NCI-H2227 treated with DMSO at 0.1 percent for 48 hours (cell line): ENCODE measurements at regions not wholly inside any gene's neighbourhood (a gene's known extent, or its start where the extent isn't known, plus 50 kb on each side); places are given as distances from the start of the nearest gene placed in this dataset.

Source experiments
- DNase-seq: peaks from one replicate; lab custom pipeline; 2025; lab: John Stamatoyannopoulos, UW

DNA sequence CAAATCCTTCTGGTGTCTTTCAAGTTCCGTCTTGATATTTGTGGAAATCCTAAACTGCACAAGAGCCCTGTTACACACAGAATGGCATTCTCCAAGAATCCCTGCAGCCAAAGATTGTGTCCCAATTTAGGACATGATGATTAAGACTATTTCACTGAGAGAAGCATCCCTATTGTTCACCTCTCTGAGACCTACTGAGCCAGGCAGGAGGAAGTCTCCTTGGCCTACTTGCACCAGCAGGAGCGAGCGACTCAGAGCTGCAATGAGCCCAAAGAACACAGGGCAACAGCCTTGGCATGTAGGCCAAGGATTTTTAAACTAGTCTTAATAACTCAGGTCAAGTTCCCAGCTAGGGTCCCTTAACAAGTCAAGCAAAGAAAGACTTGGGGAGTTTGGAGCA is 79.4 kb upstream of the RUNX1 start:
- DNase-seq: no peak

DNA sequence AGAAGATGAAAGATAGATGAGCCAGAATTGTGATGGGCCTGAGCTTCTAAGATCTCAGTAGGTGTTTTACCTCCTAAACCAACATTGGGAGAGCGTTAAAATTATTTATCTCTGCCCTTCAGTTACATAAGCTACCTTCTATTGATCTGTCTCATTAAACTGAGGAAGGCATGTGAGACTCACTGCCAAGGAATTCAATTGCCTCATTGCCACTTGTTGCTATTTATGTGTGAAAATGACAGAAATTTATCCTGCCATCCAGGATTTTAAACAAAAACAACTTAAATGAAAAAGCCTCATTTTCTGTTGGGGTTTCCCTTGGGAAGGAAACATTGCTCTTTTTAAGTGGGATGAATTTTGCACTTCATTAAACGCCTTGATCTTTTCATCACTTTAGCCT is 78.7 kb upstream of the RUNX1 start:
- DNase-seq: no peak

DNA sequence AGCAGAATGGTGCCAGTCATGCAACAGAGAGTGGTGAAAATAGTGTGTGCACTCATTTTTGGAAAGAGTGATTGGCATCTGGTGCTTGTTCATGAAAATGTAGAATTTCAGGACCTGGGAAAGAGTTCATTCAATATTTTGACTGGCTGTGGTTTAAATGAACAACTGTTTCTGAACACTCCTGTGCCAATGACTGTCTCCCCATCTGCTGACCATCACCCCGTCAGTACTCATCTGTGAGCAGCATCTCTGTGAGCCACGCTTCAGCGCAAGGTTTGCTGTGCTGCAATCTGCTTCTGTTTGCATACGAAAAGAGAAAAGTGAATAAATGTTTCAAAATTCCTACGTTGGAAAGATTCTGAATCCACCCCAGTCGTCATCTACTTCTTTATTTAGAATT is 77.9 kb upstream of the RUNX1 start:
- no peak for DNase-seq

DNA sequence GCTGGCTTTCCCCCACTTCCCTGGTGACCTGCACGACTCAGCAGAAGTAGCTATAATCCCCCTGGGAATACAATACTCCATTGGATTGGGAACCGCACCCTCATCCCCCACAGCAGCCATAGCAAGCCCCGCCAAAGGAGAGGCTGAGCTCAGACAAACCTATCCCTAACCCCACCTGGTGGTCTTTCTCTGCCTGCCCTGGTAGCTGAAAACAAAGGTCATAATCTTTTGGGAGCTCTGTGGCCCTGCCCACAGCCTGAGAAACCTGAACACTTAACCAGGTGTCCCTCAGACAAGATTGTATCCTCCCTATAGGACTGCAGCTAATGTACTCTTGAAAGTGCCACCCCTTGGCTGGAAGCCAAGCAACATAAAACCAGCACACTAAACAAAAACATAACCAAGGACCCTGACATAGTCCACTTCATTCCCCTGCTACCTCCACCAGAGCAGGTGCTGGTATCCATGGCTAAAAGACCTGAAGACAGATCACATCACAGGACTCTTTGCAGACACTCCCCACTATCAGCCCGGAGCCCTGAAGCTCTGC is 71.6 kb upstream of the RUNX1 start:
- no peak for DNase-seq

DNA sequence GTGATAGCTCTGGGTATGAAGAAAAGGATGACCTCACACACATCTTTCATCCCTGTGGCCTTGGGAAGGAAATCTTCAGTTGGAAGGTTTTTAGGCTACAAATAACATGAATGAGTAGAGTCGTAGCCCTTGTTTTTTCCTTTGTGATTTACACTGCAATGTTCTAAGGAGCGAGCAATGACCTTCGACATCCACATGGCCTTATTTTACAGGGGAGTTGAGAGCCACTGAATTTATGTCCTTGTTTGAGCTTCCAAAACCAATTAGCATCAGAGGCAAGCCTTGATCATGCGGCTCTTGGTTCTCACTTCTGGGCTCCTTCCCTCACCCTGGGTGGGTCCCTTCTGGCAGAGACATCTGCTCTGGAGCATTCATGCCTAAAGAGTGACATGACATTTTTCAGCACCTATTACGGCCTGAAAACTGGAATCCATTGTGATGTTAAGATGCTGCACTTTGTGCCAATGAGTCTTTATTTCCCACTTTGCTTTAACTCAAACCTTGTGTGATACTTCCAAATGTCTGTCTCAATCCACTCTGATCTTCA is 70.5 kb upstream of the RUNX1 start:
- DNase-seq: no peak

DNA sequence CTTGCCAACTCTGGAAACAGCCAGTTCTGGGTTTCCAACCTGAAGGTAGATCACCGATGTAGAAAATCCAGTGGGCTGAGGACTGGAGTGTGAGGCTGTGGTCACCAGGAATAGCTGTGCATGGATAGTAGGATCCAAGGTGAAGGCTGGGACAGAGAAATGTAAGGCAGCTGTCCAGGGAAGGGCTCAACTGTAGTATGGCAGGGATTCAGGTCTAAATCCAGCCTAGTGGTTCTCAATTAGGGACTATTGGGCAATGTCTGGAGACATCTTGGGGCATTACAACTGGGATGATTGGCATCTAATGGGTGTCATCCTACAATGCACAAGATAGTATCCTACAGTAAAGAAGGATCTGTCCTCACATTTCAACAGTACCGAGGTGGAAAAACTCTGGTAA is 67.7 kb upstream of the RUNX1 start:
- no peak for DNase-seq

DNA sequence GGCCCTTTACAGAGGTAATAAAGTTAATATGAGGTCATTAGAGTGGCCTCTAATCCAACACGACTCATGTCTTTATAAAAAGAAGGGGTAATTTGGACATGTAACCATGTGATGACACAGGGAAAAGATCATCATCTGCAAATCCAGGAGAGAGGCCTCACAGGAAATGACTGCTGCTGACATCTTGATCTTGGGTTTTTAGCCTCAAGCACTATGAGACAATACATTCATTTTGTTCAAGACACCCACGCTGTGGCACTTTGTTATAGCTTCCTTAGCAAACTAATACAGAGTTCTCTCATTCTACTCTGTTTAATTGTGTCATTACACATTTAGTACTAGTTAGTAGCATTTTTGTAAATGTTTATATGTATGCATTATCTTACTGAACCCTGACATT is 64.0 kb upstream of the RUNX1 start:
- DNase-seq: no peak

DNA sequence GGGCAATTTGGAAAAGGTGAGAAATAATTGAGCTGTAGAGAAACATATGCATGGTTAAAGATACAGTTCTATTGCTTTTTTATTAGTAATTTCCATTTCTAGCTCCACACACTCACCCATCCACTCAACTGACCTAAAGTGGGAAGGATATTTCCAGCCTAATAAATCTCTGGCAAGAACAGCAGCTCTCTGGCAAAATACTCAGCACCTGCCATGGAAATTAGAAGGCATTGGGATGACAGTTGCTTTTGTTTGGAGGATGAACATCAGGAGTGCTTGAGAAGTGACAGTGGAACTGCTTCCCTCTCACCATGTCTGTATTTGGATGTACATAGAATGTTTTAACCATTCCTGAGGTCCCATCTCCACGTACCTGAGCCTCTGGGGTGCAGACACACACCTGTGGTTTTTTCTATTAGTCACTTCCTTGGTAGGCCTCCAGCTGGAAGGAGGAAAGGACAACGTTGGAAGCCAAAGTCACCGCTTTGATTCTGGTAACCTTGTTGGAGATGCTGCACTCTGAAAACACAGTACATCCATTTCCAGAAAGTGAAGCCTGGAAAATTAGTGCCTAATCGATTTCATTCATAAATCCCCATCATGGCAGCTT is 62.3 kb upstream of the RUNX1 start:
- no peak for DNase-seq

DNA sequence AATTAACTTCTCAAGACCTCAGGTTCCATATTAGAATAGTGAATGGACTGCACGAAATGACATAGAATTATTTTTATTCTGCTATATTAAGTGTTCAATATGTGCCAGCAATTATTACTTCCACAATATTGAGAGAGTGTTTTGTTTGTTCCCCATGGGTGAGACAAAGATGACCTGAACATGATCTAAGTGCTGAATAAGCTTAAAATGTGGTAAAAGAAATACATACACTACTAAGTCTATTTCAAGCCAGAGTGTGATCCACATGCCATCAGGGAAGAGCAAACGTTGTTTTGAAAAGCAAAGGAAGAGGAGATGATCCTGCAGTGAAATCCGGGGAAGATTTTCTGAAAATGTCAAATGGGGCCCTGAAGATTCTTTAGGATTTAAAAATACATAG is 59.8 kb upstream of the RUNX1 start:
- no peak for DNase-seq

DNA sequence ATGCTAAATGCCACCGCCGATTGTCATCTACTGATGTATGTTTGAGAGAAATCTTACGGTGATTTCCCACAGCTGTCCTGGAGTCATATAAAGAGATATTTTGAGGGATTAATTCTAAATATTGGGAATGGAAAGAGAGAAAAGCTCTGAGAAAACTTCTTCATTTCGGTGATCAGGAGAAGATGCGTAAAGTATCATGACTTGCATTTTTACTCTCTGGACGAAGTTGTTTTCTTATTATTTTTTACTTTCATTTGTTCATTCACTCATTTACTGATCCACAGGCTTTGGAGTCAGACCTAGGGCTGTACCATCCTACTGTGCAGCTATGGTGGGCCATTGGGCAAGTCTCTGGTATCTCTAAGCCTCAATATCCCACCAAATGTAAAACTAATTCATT is 58.4 kb upstream of the RUNX1 start:
- DNase-seq: no peak

DNA sequence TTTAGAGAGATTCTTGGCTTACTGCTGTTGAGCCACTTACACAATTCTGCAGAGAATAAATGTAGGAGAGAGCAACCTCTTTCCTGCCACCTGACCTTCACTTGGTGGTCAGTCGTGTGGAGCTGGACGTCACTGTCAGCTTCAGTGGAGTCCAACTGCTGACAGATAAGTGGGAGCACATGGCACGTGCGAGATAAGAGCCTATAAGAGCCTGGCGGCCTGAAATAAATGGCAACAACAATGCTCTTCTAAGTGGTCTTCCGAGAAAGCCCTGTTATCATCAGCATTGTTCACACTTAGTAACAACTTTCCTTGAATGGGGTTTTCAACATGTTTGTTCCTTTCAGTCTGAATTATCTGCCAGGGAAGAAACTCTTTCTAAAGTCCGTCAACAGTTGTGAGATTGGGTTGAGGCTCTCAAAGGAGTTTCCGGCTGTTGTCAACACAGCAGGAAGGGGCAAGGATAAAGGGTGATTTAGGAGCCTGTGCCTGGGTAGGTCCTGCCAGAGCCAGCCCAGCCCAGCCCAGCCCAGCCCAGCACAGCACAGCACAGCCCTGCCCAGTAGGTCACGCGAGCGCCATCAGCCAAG is 57.2 kb upstream of the RUNX1 start:
- no peak for DNase-seq

DNA sequence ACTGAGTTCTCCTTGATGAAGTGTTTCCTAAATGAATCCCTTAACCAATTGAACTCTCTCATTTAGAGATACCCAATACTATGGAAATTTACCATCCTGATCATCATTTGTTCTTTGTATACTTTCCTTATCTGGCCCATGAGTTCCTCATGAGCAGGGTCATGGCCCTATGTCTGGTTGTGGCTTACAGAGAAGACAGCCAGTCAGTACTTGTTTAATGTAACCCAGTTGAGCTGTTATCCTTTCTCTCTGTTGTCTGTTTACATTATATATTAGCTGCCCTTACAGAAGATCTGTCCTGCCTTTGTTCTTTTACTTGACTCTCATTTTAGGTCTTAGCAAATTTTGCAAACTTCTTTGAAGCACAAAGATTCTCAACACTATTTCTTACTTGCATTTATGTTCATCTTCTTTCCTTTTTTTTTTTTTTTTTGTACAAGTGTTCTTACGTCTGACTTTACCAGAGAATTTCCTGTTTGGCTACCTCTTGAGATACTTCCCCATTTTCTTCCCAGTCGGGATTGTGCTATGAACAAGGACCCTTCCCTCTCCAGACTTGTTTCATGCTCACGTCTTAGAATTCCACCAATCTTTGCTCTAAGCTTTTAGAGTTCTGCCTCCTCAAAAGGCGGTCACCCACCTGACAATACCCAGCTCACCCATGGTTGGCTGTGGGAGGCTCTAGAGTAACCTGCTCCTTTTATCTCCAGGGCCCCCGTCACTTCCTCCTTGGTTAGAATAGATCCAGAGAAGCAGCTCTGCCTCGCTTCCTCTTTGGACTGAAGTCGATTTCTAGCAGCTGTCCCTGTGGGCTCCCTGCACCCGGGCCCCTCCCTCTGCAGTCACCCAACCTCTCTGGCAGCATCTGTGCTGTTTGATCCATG is 53.6 kb upstream of the RUNX1 start:
- DNase-seq: no peak

DNA sequence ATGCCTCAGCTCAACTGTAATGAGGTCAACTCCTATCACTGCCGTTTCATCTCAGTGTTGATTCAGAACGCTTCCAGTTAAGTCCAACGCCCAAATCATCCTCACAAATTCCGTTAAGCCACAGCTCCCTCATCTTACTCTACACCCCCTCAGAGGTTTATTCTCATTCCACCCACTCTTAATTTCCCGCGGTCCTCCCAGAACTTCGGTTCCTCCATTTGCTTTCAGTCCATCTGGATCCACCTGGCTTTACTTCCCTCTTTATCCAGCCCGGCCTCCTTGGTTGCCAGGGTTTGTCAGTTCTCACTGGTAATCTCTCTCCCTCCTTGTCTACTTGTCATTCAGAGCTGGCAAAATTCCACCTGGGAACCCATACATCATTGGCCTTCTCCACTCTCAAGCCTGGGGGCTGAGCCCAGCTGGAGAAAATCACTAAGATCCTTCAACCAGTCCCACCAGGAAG is 51.3 kb upstream of the RUNX1 start:
- no peak for DNase-seq

DNA sequence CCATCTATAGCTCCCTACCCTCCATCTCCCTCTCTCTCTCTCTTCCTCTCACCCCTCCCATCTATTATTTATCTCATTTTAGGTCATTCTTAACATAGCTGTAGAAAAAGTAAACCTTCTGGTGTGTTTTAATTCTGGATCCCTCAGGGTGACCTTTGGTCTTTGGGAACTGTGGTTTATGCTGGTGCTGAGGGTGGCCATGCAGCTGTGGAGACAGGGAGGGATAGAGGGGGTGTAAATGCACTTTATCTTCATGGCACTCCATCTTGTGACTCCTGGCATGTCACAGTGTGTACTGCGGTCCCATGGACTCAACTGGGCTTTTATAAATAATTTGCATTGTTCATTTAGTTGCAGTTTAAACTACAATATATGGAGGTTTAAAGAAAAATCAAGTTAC is 50.2 kb upstream of the RUNX1 start:
- no peak for DNase-seq
